ENCODE measurements at regions not wholly inside any gene's neighbourhood (a gene's known extent, or its start where the extent isn't known, plus 50 kb on each side); places are given as distances from the start of the nearest gene placed in this dataset.

GRCh38 chr7:81533426-81533825 lies 236.4 kb downstream of the HGF start:
- no peaks in the 10 kb centered on the region for H3K27me3 ChIP-seq (ENCODE audit: control insufficient read depth in 3 of 3, insufficient read depth in 3 of 3, low read length in 3 of 3)
- no peak for FAIRE-seq
- no peak for DNase-seq
- no peaks in the 10 kb centered on the region for H3K4me1 ChIP-seq (ENCODE audit: control insufficient read depth in 3 of 3, insufficient read depth in 2 of 3, low read depth in 1 of 3, low read length in 2 of 3)
- no peaks in the 10 kb centered on the region for H3K9me3 ChIP-seq (ENCODE audit: control insufficient read depth in 2 of 2, insufficient read depth in 1 of 2, low read depth in 1 of 2, low read length in 1 of 2)
- H3K4me3 ChIP-seq (ENCODE audit: low read depth in 1 of 3, low read length in 3 of 3), result no peak overlapping the region
- no peaks in the 10 kb centered on the region for H3K36me3 ChIP-seq (ENCODE audit: control insufficient read depth in 3 of 3, insufficient read depth in 2 of 3, low read depth in 1 of 3, low read length in 3 of 3)
- H3K27ac ChIP-seq (ENCODE audit: low read depth in 1 of 3, low read length in 2 of 3), result no peak overlapping the region

- DNase-seq, result no peak
- H3K4me1 ChIP-seq (ENCODE audit: control insufficient read depth in 3 of 3, insufficient read depth in 2 of 3, low read depth in 1 of 3, low read length in 2 of 3), result no peaks in the 10 kb centered on the region
- FAIRE-seq, result no peak
- WGBS, 3 donors, result 37 to 50% (median 38%) methylated on average over 2 of the region's 2 CpGs
- H3K9me3 ChIP-seq (ENCODE audit: control insufficient read depth in 2 of 2, insufficient read depth in 1 of 2, low read depth in 1 of 2, low read length in 1 of 2), result no peaks in the 10 kb centered on the region
- H3K27ac ChIP-seq (ENCODE audit: low read depth in 1 of 3, low read length in 2 of 3), result no peak overlapping the region
- H3K27me3 ChIP-seq (ENCODE audit: control insufficient read depth in 3 of 3, insufficient read depth in 3 of 3, low read length in 3 of 3), result no peaks in the 10 kb centered on the region
- no peaks in the 10 kb centered on the region for H3K36me3 ChIP-seq (ENCODE audit: control insufficient read depth in 3 of 3, insufficient read depth in 2 of 3, low read depth in 1 of 3, low read length in 3 of 3)
- H3K4me3 ChIP-seq (ENCODE audit: low read depth in 1 of 3, low read length in 3 of 3), result no peak overlapping the region
Observed at GRCh38 chr7:81529785-81530184, 240.1 kb downstream of the HGF start.

- Histone ChIP-seq H3K27me3 (ENCODE audit: control insufficient read depth in 3 of 3, insufficient read depth in 3 of 3, low read length in 3 of 3) (no peaks in the 10 kb centered on the region), H3K4me3 (ENCODE audit: low read depth in 1 of 3, low read length in 3 of 3) (no peak overlapping the region), H3K27ac (ENCODE audit: low read depth in 1 of 3, low read length in 2 of 3) (no peak overlapping the region), H3K4me1 (ENCODE audit: control insufficient read depth in 3 of 3, insufficient read depth in 2 of 3, low read depth in 1 of 3, low read length in 2 of 3) (no peaks in the 10 kb centered on the region), H3K36me3 (ENCODE audit: control insufficient read depth in 3 of 3, insufficient read depth in 2 of 3, low read depth in 1 of 3, low read length in 3 of 3) (no peaks in the 10 kb centered on the region), H3K9me3 (ENCODE audit: control insufficient read depth in 2 of 2, insufficient read depth in 1 of 2, low read depth in 1 of 2, low read length in 1 of 2) (no peaks in the 10 kb centered on the region)
- DNase-seq (no peak), FAIRE-seq (no peak)
- 60 to 76% (median 64%) methylated on average over 2 of the region's 2 CpGs for WGBS, 3 donors
Observed at GRCh38 chr7:81527651-81528050, 242.2 kb downstream of the HGF start.

DNA sequence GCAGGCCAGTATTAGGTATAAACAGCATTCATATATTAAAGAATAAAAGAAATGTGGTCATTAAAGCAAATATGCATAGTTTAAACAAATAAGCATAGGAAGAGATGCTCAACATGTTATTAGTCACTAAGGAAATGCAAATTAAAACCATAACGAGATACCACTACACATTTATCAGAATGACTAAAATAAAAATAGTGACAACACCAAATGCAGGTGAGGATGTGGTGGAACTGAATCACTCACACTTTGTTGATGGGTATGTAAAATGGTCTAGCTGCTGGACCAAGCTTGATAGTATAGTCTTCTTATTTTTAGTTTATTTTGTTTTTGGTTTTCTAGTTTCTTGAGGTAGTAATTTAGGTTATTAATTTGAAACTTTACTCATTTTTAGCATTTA lies 242.9 kb downstream of the HGF start:
- Histone ChIP-seq H3K27ac (ENCODE audit: low read depth in 1 of 3, low read length in 2 of 3) (no peak overlapping the region), H3K36me3 (ENCODE audit: control insufficient read depth in 3 of 3, insufficient read depth in 2 of 3, low read depth in 1 of 3, low read length in 3 of 3) (no peaks in the 10 kb centered on the region), H3K9me3 (ENCODE audit: control insufficient read depth in 2 of 2, insufficient read depth in 1 of 2, low read depth in 1 of 2, low read length in 1 of 2) (no peaks in the 10 kb centered on the region), H3K4me3 (ENCODE audit: low read depth in 1 of 3, low read length in 3 of 3) (no peak overlapping the region), H3K27me3 (ENCODE audit: control insufficient read depth in 3 of 3, insufficient read depth in 3 of 3, low read length in 3 of 3) (no peaks in the 10 kb centered on the region), H3K4me1 (ENCODE audit: control insufficient read depth in 3 of 3, insufficient read depth in 2 of 3, low read depth in 1 of 3, low read length in 2 of 3) (no peaks in the 10 kb centered on the region)
- WGBS, 3 donors, result 57 to 76% (median 67%) methylated on average over 1 of the region's 1 CpG
- no peak for FAIRE-seq
- no peak for DNase-seq

- no peaks in the 10 kb centered on the region for H3K9me3 ChIP-seq (ENCODE audit: control insufficient read depth in 2 of 2, insufficient read depth in 1 of 2, low read depth in 1 of 2, low read length in 1 of 2)
- no peak overlapping the region for H3K27ac ChIP-seq (ENCODE audit: low read depth in 1 of 3, low read length in 2 of 3)
- H3K36me3 ChIP-seq (ENCODE audit: control insufficient read depth in 3 of 3, insufficient read depth in 2 of 3, low read depth in 1 of 3, low read length in 3 of 3), result no peaks in the 10 kb centered on the region
- no peak for FAIRE-seq
- no peak for DNase-seq
- H3K4me1 ChIP-seq (ENCODE audit: control insufficient read depth in 3 of 3, insufficient read depth in 2 of 3, low read depth in 1 of 3, low read length in 2 of 3), result no peaks in the 10 kb centered on the region
- H3K27me3 ChIP-seq (ENCODE audit: control insufficient read depth in 3 of 3, insufficient read depth in 3 of 3, low read length in 3 of 3), result no peaks in the 10 kb centered on the region
- H3K4me3 ChIP-seq (ENCODE audit: low read depth in 1 of 3, low read length in 3 of 3), result no peak overlapping the region
Observed at GRCh38 chr7:81525841-81526240, 244.0 kb downstream of the HGF start.

DNA sequence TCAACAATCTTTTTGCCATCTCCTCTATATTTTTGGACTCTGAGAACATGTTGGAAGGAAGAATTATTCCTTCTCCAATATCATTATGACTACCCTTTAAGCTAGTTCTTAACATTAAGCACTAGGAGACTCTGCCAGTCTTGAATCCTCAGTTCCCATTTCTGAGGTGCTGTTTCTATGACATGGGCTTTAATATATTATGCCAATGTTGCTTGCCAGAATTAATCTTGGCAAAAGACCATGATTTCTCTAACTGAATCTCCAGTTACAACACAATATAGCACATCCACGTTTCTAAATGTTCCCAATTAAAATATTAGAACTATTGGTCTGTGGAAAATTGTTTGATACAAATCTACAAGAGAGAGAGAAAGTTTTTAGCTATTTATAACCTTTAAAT lies 250.0 kb downstream of the HGF start:
- H3K4me1 ChIP-seq (ENCODE audit: control insufficient read depth in 3 of 3, insufficient read depth in 2 of 3, low read depth in 1 of 3, low read length in 2 of 3), result no peaks in the 10 kb centered on the region
- no peak for DNase-seq
- FAIRE-seq, result no peak
- H3K27ac ChIP-seq (ENCODE audit: low read depth in 1 of 3, low read length in 2 of 3), result no peak overlapping the region
- H3K27me3 ChIP-seq (ENCODE audit: control insufficient read depth in 3 of 3, insufficient read depth in 3 of 3, low read length in 3 of 3), result no peaks in the 10 kb centered on the region
- no peaks in the 10 kb centered on the region for H3K9me3 ChIP-seq (ENCODE audit: control insufficient read depth in 2 of 2, insufficient read depth in 1 of 2, low read depth in 1 of 2, low read length in 1 of 2)
- H3K4me3 ChIP-seq (ENCODE audit: low read depth in 1 of 3, low read length in 3 of 3), result no peak overlapping the region
- 16 to 28% (median 23%) methylated on average over 1 of the region's 1 CpG for WGBS, 3 donors
- no peaks in the 10 kb centered on the region for H3K36me3 ChIP-seq (ENCODE audit: control insufficient read depth in 3 of 3, insufficient read depth in 2 of 3, low read depth in 1 of 3, low read length in 3 of 3)

GRCh38 chr7:81516898-81517297 lies 252.9 kb downstream of the HGF start:
- H3K36me3 ChIP-seq (ENCODE audit: control insufficient read depth in 3 of 3, insufficient read depth in 2 of 3, low read depth in 1 of 3, low read length in 3 of 3), result no peaks in the 10 kb centered on the region
- no peaks in the 10 kb centered on the region for H3K9me3 ChIP-seq (ENCODE audit: control insufficient read depth in 2 of 2, insufficient read depth in 1 of 2, low read depth in 1 of 2, low read length in 1 of 2)
- no peaks in the 10 kb centered on the region for H3K4me1 ChIP-seq (ENCODE audit: control insufficient read depth in 3 of 3, insufficient read depth in 2 of 3, low read depth in 1 of 3, low read length in 2 of 3)
- no peak overlapping the region for H3K27ac ChIP-seq (ENCODE audit: low read depth in 1 of 3, low read length in 2 of 3)
- no peaks in the 10 kb centered on the region for H3K27me3 ChIP-seq (ENCODE audit: control insufficient read depth in 3 of 3, insufficient read depth in 3 of 3, low read length in 3 of 3)
- H3K4me3 ChIP-seq (ENCODE audit: low read depth in 1 of 3, low read length in 3 of 3), result no peak overlapping the region
- no peak for DNase-seq
- FAIRE-seq, result no peak

GRCh38 chr7:81515009-81515408 lies 254.8 kb downstream of the HGF start:
- no peaks in the 10 kb centered on the region for H3K27me3 ChIP-seq (ENCODE audit: control insufficient read depth in 3 of 3, insufficient read depth in 3 of 3, low read length in 3 of 3)
- H3K27ac ChIP-seq (ENCODE audit: low read depth in 1 of 3, low read length in 2 of 3), result no peak overlapping the region
- H3K36me3 ChIP-seq (ENCODE audit: control insufficient read depth in 3 of 3, insufficient read depth in 2 of 3, low read depth in 1 of 3, low read length in 3 of 3), result no peaks in the 10 kb centered on the region
- no peak for DNase-seq
- no peak for FAIRE-seq
- H3K9me3 ChIP-seq (ENCODE audit: control insufficient read depth in 2 of 2, insufficient read depth in 1 of 2, low read depth in 1 of 2, low read length in 1 of 2), result no peaks in the 10 kb centered on the region
- no peak overlapping the region for H3K4me3 ChIP-seq (ENCODE audit: low read depth in 1 of 3, low read length in 3 of 3)
- 65 to 84% (median 75%) methylated on average over 1 of the region's 1 CpG for WGBS, 3 donors
- H3K4me1 ChIP-seq (ENCODE audit: control insufficient read depth in 3 of 3, insufficient read depth in 2 of 3, low read depth in 1 of 3, low read length in 2 of 3), result no peaks in the 10 kb centered on the region

- FAIRE-seq (no peak), DNase-seq (no peak)
- H3K27me3 ChIP-seq (ENCODE audit: control insufficient read depth in 3 of 3, insufficient read depth in 3 of 3, low read length in 3 of 3), result no peaks in the 10 kb centered on the region
- 50 to 65% (median 54%) methylated on average over 3 of the region's 3 CpGs for WGBS, 3 donors
- H3K4me3 ChIP-seq (ENCODE audit: low read depth in 1 of 3, low read length in 3 of 3), result no peak overlapping the region
- H3K36me3 ChIP-seq (ENCODE audit: control insufficient read depth in 3 of 3, insufficient read depth in 2 of 3, low read depth in 1 of 3, low read length in 3 of 3), result no peaks in the 10 kb centered on the region
- no peaks in the 10 kb centered on the region for H3K4me1 ChIP-seq (ENCODE audit: control insufficient read depth in 3 of 3, insufficient read depth in 2 of 3, low read depth in 1 of 3, low read length in 2 of 3)
- H3K9me3 ChIP-seq (ENCODE audit: control insufficient read depth in 2 of 2, insufficient read depth in 1 of 2, low read depth in 1 of 2, low read length in 1 of 2), result no peaks in the 10 kb centered on the region
- H3K27ac ChIP-seq (ENCODE audit: low read depth in 1 of 3, low read length in 2 of 3), result no peak overlapping the region
Observed at GRCh38 chr7:81514546-81514945, 255.3 kb downstream of the HGF start.
